ELF-1 (cell line): ENCODE measurements at regions not wholly inside any gene's neighbourhood (a gene's known extent, or its start where the extent isn't known, plus 50 kb on each side); places are given as distances from the start of the nearest gene placed in this dataset.

ENCODE experiments used
- DNase-seq: peaks from one replicate; pipeline ENCODE4 v3.0.0-alpha.2; 2016; ENCODE audit warnings: low read depth, low spot score

DNA sequence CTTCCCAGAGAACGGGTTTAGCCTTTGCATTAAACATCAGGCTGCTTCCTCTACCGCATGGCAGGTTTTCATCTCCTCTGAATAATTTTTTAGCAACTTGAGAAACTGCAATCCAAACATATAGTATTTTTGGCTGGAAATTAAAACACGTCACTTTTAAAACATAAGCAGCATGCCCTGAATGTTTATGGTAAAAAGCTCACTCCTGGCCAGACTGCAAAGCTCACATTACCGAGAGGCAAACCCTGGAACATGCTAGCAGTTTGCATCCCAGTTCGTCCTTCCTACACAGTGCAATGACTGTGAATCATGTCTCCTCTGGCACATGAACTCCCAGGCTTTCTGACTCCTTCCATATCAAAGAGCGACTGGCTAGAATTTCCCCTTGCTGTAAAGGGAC, 312.3 kb downstream of the RRAGC start:
- no peak for DNase-seq

GRCh38 chr1:38546636-38547035, 312.9 kb downstream of the RRAGC start:
- no peak for DNase-seq

DNA sequence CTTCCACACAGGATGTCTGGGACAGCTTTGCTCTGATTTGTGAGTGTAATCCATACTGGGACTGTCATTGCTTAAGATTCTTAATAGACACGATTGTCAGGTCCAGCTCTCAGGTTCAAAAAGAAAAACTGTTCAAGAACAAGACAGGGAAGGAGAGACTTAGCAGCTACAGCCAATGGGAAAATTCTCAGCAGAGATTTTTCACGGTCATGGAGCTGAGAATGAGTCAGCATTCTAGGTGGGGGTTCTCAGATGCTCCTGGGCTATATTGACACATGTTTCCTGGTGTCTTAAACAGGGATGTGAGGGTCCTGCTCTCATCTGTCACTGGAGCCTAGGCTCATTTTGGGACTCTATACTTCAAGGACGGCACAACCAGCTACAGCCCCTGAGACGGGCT, 318.3 kb downstream of the RRAGC start:
- no peak for DNase-seq

DNA sequence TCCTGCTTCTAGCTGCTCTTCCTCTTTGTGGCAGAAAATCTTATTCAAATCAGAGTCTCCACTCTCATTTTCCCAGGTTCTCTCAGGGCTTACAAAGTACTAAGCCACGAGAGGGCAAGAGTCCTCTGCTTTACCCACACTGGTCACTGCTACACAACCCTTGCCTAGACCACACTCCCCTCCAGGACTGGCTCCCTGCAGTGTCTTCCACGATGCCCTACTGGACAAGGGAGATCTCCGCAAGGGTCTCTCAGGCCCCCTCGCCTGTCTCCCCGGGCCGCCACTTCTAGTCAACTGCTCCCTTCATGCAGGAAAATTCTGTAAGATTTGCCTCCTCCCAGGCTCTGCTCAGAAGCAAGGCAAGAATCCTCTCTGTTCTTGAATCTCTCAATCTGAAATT, 319.6 kb downstream of the RRAGC start:
- DNase-seq = no peak

- DNase-seq = no peak
These were observed 320.7 kb downstream of the RRAGC start for GRCh38 chr1:38538834-38539233.

DNA sequence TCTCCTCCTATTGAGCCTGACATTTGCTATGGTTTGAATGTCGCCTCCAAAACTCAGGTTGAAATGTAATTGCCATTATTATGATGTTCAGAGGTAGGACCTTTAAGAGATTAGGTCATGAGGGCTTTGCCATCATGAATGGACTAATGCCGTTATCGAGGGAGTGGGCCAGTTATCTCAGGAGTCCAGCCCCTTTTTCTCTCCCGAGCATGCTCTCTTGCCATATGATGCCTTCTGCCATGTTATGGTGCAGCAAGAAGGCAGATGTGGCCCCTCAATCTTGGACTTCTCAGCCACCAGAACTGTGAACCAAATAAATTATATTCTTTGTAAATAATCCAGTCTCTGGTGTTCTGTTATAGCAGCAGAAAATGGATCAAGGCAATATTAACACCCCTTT, 323.5 kb downstream of the RRAGC start:
- DNase-seq = no peak

DNA sequence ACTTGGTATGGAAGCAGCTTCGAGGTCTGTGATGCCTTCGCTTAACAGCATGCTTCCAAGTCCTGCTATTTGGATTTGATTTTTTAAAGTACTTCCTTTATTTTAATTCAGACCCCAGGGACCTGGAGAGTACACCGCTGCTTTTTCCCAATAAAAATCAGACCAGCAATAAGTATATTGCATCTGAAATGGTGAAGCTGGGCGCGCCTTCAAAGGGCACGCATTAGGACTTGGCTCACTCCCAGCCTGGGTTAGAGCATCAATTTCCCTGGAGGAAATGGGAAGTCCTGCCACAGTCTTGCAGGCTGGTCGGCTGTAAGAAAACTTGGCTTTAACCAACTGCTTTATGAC, 325.1 kb downstream of the RRAGC start:
- no peak for DNase-seq

DNA sequence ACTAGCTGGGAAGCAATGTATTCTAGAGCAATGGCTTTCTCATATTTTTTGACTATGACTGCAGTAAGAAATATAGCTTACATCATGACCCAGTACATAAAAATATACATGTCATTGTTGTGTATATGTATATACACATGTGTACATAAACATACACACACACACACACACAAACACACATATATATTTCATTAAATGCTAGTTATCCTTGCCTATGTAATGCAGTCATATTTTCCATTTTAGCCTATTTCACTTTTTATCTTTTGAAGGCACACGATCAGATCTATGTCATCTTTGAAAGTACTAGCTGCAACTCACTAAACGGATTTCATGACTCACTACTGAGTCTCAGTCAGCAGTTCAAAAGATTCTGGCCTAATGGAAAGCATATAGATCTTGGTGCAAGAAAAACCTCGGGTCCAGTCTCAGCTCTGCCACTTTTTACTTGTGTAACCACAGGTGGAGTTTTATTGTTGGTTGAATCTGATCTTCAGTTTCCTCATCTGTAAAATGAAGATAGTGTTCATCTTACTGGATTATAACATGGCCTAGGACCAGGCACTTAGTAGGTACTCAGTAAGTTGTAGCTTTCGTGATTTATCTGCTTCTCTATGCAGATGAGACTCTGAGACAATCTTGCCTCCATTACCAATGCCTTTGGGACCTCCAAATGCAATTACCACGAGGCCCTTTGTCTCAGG, 325.6 kb downstream of the RRAGC start:
- no peak for DNase-seq

DNA sequence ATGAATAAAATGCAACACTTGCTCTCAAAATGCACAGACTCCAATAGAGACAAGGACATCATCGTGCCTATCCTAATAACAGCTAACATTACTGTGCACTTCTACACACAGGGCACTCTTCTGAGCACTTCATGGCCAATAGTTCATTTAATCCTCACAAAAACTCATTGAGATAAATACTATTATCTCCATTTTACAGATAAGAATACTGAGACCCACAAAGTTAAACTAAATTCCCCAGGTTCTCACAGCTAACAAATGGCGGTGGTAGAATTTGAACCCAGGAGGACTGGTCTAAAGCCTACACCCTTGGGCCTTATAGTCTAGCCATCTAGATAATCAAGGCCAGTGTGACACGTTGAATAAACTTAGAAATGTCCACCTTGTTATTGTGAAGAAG, 328.6 kb downstream of the RRAGC start:
- no peak for DNase-seq

GRCh38 chr1:38529946-38530345, 329.6 kb downstream of the RRAGC start:
- no peak for DNase-seq

GRCh38 chr1:38529391-38529790, 330.2 kb downstream of the RRAGC start:
- DNase-seq = peak; percentile 35

GRCh38 chr1:38528623-38529022, 330.9 kb downstream of the RRAGC start:
- no peak for DNase-seq

DNA sequence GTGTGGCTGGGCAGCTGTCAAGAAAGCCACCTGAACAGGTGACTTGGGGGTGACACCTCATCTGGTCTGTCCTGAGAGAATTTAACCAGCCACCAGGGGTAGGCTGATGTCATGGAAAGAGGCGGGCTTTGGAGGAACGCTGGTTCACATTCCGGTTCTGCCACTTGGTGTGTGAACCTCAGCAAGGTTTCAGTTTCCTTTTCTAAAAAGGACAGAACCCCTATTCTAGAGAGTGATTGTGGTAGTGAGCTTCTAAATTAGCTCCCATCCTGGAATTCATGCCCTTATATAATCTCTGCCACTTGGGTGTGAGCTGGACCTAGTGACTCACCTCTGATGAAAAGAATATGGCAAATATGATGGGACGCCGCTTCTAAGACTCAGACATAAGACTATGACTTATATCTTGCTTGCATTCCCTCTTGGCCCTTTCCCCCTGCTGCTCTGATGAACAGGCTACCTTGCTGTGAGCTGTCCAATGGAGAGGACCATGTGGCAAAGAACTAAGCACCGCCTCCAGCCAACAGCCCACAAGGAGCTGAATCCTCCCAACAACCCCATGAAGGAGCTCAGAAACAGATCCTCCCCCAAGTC, 332.1 kb downstream of the RRAGC start:
- DNase-seq = peak; percentile 57

DNA sequence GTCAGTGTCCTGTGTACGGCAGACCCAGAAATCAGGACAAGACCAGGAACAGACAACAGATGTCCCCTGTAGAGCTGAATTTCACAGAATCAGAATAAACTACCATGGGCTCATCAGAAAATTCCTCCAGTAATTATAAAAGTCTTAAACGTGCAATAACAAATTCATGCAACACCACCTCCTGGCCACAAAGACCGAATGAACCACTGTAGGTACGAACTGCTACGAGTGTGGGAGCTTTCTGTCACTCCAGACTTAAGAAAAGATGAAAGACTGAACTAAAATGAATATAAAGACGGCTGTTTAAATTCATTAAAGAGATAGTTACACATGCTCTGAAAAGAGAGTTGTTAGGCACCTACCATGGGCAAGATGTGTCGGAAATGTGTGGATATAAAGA, 333.5 kb downstream of the RRAGC start:
- no peak for DNase-seq

DNA sequence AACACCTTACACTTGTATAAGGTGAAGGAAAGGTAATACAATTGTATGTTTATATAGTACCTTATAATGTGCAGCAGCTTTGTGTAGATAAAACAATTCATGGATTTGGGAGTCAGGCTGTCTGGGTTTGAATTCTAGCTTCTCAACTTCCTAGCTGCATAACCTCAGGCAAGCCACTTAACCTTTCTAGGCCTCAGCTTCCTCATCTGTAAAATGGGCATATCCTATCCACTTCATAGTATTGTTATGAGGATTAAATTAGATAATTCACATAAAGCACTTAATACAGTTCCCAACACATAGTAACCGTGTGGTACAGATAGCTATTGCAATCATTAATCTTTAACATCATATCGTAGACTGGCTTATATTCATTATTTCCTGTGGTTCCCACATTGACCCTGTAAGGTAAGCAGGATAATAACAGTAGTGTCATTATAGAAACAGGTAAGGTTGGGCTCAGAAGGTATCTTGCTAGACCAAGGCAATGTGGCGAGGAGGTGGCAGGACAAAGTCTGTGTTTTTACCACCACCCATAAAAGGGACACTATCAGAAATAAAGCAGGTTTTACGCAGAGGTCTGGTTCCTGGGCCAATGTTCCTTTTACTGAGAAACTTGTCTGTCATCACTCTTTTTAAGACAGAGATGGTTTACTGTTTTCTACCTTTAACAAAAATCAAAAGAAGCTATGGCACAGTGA, 334.1 kb downstream of the RRAGC start:
- DNase-seq = no peak

DNA sequence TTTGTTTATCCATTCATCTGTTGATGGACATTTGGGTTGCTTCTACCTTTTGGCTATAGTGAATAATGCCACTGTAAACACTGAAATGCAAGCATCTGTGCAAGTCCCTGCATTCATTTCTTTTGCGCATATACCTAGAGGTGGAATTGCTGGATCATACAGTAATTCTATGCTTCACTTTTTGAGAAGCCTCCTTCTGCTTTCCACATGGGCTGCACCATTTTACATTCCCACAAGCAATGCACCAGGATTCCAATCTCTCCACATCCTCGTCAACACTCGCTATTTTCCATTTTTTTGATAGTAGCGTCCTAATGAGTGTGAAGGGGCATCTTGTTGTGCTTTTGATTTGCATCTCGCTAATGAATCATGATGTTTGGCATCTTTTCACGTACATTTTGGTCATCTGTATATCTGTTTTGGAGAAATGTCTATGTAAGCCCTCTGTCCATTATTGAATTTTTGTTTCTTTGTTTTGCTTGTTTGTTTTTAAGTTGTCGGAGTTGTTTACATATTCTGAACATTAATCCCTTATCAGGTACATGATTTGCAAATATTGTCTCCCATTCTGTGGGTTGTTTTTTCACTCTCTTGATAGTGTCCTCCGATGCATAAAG, 335.4 kb downstream of the RRAGC start:
- DNase-seq = no peak

- no peak for DNase-seq
These were observed 336.0 kb downstream of the RRAGC start for GRCh38 chr1:38523568-38523939.

GRCh38 chr1:38522915-38523567, 336.5 kb downstream of the RRAGC start:
- no peak for DNase-seq

DNA sequence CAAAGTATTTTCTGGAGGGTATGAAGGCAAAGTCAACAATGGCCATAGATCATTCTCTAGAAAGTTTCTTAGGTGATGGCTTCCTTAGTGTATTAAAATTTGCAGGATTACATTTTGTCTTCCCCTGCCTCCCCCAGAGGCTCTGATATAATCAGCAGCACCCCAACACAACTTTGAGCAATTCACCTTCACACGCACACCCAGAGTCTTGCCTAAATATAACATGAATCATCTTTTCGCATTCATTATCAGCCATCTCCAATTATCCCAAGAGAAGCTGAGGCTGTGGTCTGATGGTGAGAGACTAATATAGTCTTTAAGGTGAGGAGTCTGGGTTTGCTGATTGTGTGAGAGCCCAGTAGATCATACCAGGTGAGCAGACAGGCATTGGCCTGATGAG, 343.0 kb downstream of the RRAGC start:
- DNase-seq = no peak

DNA sequence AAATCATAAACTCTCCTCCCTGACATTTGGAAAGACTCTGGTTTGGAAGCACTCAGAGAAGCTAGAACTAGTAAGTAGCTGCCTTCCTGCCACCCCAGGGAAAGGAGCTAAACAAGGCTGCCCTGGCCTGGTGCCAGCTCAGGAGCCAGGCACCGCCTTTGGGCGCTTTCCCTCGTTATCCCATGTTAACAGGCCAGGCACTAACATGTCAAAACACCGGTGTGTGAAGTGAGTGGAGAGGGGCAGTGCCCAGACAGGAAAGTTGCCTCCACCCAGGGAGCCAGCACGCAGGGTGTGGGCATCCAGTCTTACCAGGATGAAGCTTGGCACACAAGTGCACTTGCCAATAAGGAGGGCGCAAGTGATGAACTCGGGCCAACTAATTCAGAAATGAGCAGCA, 346.8 kb downstream of the RRAGC start:
- DNase-seq = no peak

DNA sequence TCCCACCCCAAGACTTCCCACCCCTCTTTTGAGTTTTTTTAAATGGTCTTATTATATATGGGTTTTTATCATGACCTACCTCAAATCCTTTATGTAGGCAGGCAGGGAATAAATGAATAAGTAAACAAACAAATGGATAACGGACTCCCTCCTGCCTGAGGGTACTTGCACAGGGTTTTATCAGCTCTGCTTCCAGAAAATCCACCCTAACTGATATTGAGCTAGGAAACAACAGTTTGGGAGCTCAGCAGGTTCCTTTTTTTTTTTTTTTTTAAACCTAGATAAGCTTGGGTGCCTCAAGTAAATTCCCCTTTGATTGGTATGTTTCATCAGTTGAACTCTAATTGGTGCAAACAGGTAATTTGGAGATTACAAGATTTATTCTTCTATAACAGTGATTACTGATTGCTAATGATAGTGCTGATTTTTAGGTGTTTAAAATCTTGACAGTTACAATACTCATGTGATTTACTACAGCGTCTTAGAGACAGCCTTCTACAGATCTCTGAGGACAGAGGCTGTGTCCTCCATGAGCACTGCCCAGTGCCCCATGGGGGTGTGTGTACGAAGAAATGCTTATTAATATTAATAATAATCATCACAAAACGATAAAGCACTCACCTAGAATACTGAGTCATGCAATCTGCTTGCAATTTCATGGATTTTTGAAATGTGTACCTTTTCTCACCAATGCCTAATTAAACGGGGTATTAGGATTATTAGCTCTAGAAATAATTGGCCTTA, 347.4 kb downstream of the RRAGC start:
- no peak for DNase-seq

DNA sequence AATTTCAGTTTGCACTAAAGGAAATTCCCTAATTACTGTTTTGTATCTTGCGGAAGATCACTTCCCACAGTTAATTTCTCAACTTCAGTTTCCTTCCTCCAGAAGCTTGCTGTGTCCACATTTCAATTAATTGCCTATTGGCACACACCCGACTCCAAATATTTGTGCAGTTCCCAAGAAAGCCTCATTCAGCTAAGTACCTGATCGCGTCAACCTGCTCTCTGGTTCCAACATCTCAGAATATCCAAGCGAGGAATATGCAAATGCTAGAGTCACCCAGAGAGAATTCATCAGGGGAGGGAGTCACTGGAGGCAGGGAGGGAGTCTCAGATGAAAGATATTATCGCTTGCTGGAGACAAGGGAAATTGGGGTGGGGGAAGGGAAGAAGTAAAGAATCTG, 351.3 kb downstream of the RRAGC start:
- DNase-seq = no peak
